OCI-LY1 (cell line): ENCODE measurements at regions not wholly inside any gene's neighbourhood (a gene's known extent, or its start where the extent isn't known, plus 50 kb on each side); places are given as distances from the start of the nearest gene placed in this dataset.

Source experiments
- H2AFZ ChIP-seq: fragments of 200-600 bp; sonication (generic), shearing (Covaris generic); 2 replicates; pipeline ENCODE4 v1.6.0; 2014; ENCODE audit warnings: antibody characterized with exemption, mild to moderate bottlenecking, low read length
- H3F3A ChIP-seq: fragments of 200-600 bp; sonication (generic), shearing (Covaris generic); 2 replicates; pipeline ENCODE4 v1.6.0; 2014; ENCODE audit warnings: mild to moderate bottlenecking, antibody characterized with exemption, low read length, moderate library complexity; ENCODE audit not compliant: insufficient read depth
- H3K27ac ChIP-seq: fragments of 200-600 bp; sonication (generic); 2 replicates; pipeline ENCODE4 v1.5.1; 2014; ENCODE audit warnings: low read length, mixed run types, mild to moderate bottlenecking, low read depth; ENCODE audit not compliant: poor library complexity, severe bottlenecking
- H3K27me3 ChIP-seq: fragments of 200-600 bp; sonication (generic); 2 replicates; pipeline ENCODE4 v1.6.0; 2014; ENCODE audit warnings: antibody characterized with exemption, mild to moderate bottlenecking, low read length, moderate library complexity; ENCODE audit not compliant: insufficient read depth
- H3K36me3 ChIP-seq: fragments of 200-600 bp; sonication (generic); 2 replicates; pipeline ENCODE4 v1.6.1; 2014; ENCODE audit warnings: mild to moderate bottlenecking, antibody characterized with exemption, low read length, moderate library complexity, mixed read lengths; ENCODE audit not compliant: insufficient read depth
- H3K4me1 ChIP-seq: fragments of 200-600 bp; sonication (generic); 2 replicates; pipeline ENCODE4 v1.5.1; 2014; ENCODE audit warnings: mild to moderate bottlenecking, low read length, moderate library complexity; ENCODE audit not compliant: insufficient read depth, severe bottlenecking
- H3K4me2 ChIP-seq: fragments of 200-600 bp; sonication (generic), shearing (Covaris generic); 2 replicates; pipeline ENCODE4 v1.6.1; 2014; ENCODE audit warnings: low read length
- H3K4me3 ChIP-seq: fragments of 200-600 bp; sonication (generic); 2 replicates; pipeline ENCODE4 v1.5.1; 2014; ENCODE audit warnings: low read length, low read depth, mild to moderate bottlenecking, mixed read lengths; ENCODE audit not compliant: poor library complexity, severe bottlenecking
- H3K79me2 ChIP-seq: fragments of 200-600 bp; shearing (Covaris generic); 2 replicates; pipeline ENCODE4 v1.6.1; 2016; ENCODE audit warnings: mixed run types, low read length, mixed read lengths; ENCODE audit not compliant: insufficient read depth
- H3K9ac ChIP-seq: fragments of 200-600 bp; sonication (generic), shearing (Covaris generic); 2 replicates; pipeline ENCODE4 v1.6.1; 2014; ENCODE audit warnings: mild to moderate bottlenecking, low read length, mixed read lengths
- H3K9me2 ChIP-seq: fragments of 200-600 bp; sonication (generic), shearing (Covaris generic); 2 replicates; pipeline ENCODE4 v1.6.1; 2014; ENCODE audit warnings: low read depth, mild to moderate bottlenecking, low read length, mixed read lengths
- H3K9me3 ChIP-seq: fragments of 200-600 bp; shearing (Covaris generic); 2 replicates; pipeline ENCODE4 v1.6.1; 2014; ENCODE audit warnings: low read length, mixed read lengths
- H4K20me1 ChIP-seq: fragments of 200-600 bp; sonication (generic), shearing (Covaris generic); 2 replicates; pipeline ENCODE4 v1.6.0; 2016; ENCODE audit warnings: mild to moderate bottlenecking, low read length; ENCODE audit not compliant: insufficient read depth
- EZH2 ChIP-seq: fragments of 200-600 bp; sonication (generic), shearing (Covaris generic); IDR thresholded peaks from 2 replicates; pipeline ENCODE4 v1.8.0; 2017; ENCODE audit warnings: borderline replicate concordance, mixed run types, mild to moderate bottlenecking, antibody characterized with exemption, low read length, moderate library complexity, mixed read lengths
- TF ChIP-seq, protein P1 (sequence below): fragments of 200-600 bp; sonication (generic), shearing (Covaris generic); IDR thresholded peaks from 2 replicates; pipeline ENCODE4 v1.5.1; 2017; ENCODE audit warnings: mild to moderate bottlenecking, antibody characterized with exemption, low read length, moderate library complexity, mixed read lengths

DNA sequence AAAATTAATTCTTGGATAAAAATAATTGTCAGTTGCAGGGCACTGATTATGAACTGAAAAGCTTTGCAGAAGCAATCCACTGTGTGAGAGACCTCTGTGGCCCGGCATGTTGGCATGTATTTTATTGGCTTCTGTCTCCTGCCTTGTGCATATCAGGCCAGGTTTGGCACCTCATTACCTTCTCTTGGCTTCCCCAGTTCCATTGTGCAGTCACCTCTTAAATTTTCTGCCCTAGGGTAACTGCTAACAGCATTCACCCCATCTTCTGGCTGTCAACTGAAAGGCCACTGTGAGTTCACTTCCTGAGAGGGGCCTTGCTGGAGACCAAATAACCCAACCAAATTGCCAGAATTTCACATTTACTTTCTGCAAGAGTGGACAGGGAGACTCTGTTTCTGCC is 92.7 kb upstream of the RARB start:
- H4K20me1 ChIP-seq = no peaks in the 10 kb centered on the region
- no peak overlapping the region for H3K27ac ChIP-seq
- H3K27me3 ChIP-seq = no peaks in the 10 kb centered on the region
- no peak overlapping the region for H3K4me2 ChIP-seq
- no peak overlapping the region for H3K4me3 ChIP-seq
- no peaks in the 10 kb centered on the region for H3F3A ChIP-seq
- H2AFZ ChIP-seq = no peak overlapping the region
- H3K79me2 ChIP-seq = no peaks in the 10 kb centered on the region
- no peak overlapping the region for H3K9ac ChIP-seq
- no peaks in the 10 kb centered on the region for H3K4me1 ChIP-seq
- no peaks in the 10 kb centered on the region for H3K36me3 ChIP-seq
- H3K9me2 ChIP-seq = no peaks in the 10 kb centered on the region
- no peak for TF ChIP-seq EZH2
- TF ChIP-seq, protein P1, sequence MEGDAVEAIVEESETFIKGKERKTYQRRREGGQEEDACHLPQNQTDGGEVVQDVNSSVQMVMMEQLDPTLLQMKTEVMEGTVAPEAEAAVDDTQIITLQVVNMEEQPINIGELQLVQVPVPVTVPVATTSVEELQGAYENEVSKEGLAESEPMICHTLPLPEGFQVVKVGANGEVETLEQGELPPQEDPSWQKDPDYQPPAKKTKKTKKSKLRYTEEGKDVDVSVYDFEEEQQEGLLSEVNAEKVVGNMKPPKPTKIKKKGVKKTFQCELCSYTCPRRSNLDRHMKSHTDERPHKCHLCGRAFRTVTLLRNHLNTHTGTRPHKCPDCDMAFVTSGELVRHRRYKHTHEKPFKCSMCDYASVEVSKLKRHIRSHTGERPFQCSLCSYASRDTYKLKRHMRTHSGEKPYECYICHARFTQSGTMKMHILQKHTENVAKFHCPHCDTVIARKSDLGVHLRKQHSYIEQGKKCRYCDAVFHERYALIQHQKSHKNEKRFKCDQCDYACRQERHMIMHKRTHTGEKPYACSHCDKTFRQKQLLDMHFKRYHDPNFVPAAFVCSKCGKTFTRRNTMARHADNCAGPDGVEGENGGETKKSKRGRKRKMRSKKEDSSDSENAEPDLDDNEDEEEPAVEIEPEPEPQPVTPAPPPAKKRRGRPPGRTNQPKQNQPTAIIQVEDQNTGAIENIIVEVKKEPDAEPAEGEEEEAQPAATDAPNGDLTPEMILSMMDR = no peak
- H3K9me3 ChIP-seq = no peaks in the 10 kb centered on the region

DNA sequence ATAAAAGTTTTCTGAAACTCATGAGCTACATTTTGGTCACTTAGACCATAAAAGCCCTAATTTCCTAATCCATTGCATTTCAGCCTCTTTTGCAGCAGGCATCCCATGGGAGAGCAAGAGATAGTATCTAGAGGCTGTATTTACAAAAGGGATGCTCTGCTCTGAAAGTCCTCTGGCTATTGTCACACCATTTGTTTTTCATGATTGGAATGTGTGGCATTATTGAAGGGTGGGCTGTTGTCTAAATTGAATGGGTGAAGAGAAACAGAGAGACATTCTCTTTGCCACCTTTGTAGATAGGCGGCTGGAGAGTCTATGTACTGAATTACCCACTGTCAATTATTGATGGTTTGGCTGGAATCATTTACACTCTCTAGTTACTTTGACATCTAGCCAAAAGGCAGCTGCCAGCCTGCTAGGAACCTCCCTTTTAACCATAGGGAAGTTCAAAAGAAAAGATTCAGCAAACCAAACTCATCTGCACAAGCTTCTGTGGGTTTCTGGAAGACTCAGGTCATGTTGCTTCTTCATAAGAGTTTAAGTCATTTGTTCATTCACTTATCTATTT is 89.8 kb upstream of the RARB start:
- Histone ChIP-seq H3K27me3 (no peaks in the 10 kb centered on the region), H4K20me1 (no peaks in the 10 kb centered on the region), H3K4me2 (no peak overlapping the region), H3K9ac (no peak overlapping the region), H3F3A (no peaks in the 10 kb centered on the region), H3K79me2 (no peaks in the 10 kb centered on the region), H3K27ac (no peak overlapping the region), H3K9me2 (no peaks in the 10 kb centered on the region), H3K36me3 (no peaks in the 10 kb centered on the region), H3K4me1 (no peaks in the 10 kb centered on the region), H3K4me3 (no peak overlapping the region), H2AFZ (no peak overlapping the region), H3K9me3 (no peaks in the 10 kb centered on the region)
- no peak for TF ChIP-seq EZH2
- TF ChIP-seq, protein P1 = no peak

DNA sequence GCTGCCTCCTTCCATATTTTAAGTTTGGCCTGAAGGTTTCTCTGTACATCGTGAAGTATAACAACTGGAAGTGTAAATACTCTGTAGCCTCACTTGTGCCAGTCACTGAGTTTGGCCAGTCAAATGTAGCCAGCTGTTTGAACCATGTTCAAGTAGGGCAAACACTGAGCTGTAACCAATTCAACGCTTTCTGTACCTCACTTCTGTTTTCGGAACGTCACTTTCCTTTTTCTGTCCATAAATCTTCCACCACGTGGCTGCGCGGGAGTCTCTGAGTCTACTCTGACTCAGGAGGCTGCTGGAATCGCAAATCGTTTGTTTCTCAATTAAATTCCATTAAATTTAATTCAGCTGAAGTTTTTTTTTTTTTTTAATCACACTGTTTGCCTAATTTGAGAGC is 88.8 kb upstream of the RARB start:
- Histone ChIP-seq H3K9ac (no peak overlapping the region), H2AFZ (no peak overlapping the region), H3K27me3 (no peaks in the 10 kb centered on the region), H3K36me3 (no peaks in the 10 kb centered on the region), H3K4me2 (no peak overlapping the region), H4K20me1 (no peaks in the 10 kb centered on the region), H3K79me2 (no peaks in the 10 kb centered on the region), H3K4me3 (no peak overlapping the region), H3K9me3 (no peaks in the 10 kb centered on the region), H3F3A (no peaks in the 10 kb centered on the region), H3K27ac (no peak overlapping the region), H3K4me1 (no peaks in the 10 kb centered on the region), H3K9me2 (no peaks in the 10 kb centered on the region)
- no peak for TF ChIP-seq EZH2
- TF ChIP-seq, protein P1 = no peak
